ENCODE measurements at regions not wholly inside any gene's neighbourhood (a gene's known extent, or its start where the extent isn't known, plus 50 kb on each side); places are given as distances from the start of the nearest gene placed in this dataset.

GRCh38 chr1:239926184-239926583 lies 165.5 kb upstream of the FMN2 start:
- no peak for TF ChIP-seq EP300 (IDR thresholded peaks at IDR 0.05; ENCODE audit: borderline replicate concordance in 1 of 2, low read depth in 2 of 2, low read length in 2 of 2)
- TF ChIP-seq POLR2A (IDR thresholded peaks at IDR 0.05; ENCODE audit: control extremely low read depth in 1 of 2, low read depth in 2 of 2, low read length in 2 of 2): no peak
- no peak for TF ChIP-seq JUND (IDR thresholded peaks at IDR 0.05; ENCODE audit: low read length)
- TF ChIP-seq CTCF (IDR thresholded peaks at IDR 0.05; ENCODE audit: control extremely low read depth in 1 of 3, insufficient read depth in 1 of 3, low read depth in 1 of 3, low read length in 3 of 3): no peak
- TF ChIP-seq SP4 (IDR thresholded peaks at IDR 0.05; ENCODE audit: low read length): no peak
- TF ChIP-seq POLR2AphosphoS5 (IDR thresholded peaks at IDR 0.05; ENCODE audit: low read depth, low read length): no peak
- no peak for TF ChIP-seq JUN (IDR thresholded peaks at IDR 0.05; ENCODE audit: low read depth, low read length)
- no peak for TF ChIP-seq TAF1 (IDR thresholded peaks at IDR 0.05; ENCODE audit: low read depth, low read length)
- TF ChIP-seq ATF2 (IDR thresholded peaks at IDR 0.05; ENCODE audit: low read length): no peak
- TF ChIP-seq USF2 (IDR thresholded peaks at IDR 0.05; ENCODE audit: low read length): no peak
- TF ChIP-seq E2F6 (IDR thresholded peaks at IDR 0.05): no peak
- TF ChIP-seq BRCA1 (IDR thresholded peaks at IDR 0.05; ENCODE audit: low read depth, low read length): no peak
- no peak for TF ChIP-seq SP1 (IDR thresholded peaks at IDR 0.05; ENCODE audit: low read depth, low read length)
- no peak for TF ChIP-seq EZH2 (IDR thresholded peaks at IDR 0.05; ENCODE audit: low read depth, low read length, severe bottlenecking)

Measured in H1 (cell line).